WTC11 (cell line): ENCODE measurements at regions not wholly inside any gene's neighbourhood (a gene's known extent, or its start where the extent isn't known, plus 50 kb on each side); places are given as distances from the start of the nearest gene placed in this dataset.

Experiments used
- ATAC-seq: fragments of 200-7000 bp; cut with Tn5 transposase; 2 replicates; pipeline ENCODE4 v1.10.0; 2021; ENCODE audit warnings: mild to moderate bottlenecking, moderate library complexity
- CTCF ChIA-PET: fragments of 300-600 bp; sonication (Branson Sonifier 250); formaldehyde crosslinking; loops from one replicate; lab custom pipeline; 2021; ENCODE audit warnings: antibody characterized with exemption; lab: Charles Lee
- POLR2A ChIA-PET: fragments of 350-600 bp; sonication (Branson Sonifier 250); formaldehyde crosslinking; loops from one replicate; lab custom pipeline; 2021; ENCODE audit warnings: antibody characterized with exemption; lab: Charles Lee
- DNase-seq: peaks from one replicate; pipeline ENCODE4 v3.0.0; 2021; ENCODE audit warnings: low spot score
- H3K27ac Mint-ChIP-seq: 2 replicates; pipeline ENCODE4 v1.8.0; 2021; ENCODE audit warnings: mixed read lengths
- H3K27me3 Mint-ChIP-seq: 2 replicates; pipeline ENCODE4 v1.8.0; 2021; ENCODE audit warnings: low read depth, mild to moderate bottlenecking, moderate library complexity, mixed read lengths
- H3K36me3 Mint-ChIP-seq: 2 replicates; pipeline ENCODE4 v1.8.0; 2021; ENCODE audit warnings: mixed read lengths
- H3K4me1 Mint-ChIP-seq: 2 replicates; pipeline ENCODE4 v1.8.0; 2022; ENCODE audit warnings: mixed read lengths
- H3K4me3 Mint-ChIP-seq: 2 replicates; pipeline ENCODE4 v1.8.0; 2021; ENCODE audit warnings: mild to moderate bottlenecking, moderate library complexity, mixed read lengths
- H3K9me3 Mint-ChIP-seq: 2 replicates; pipeline ENCODE4 v1.8.0; 2021; ENCODE audit warnings: mixed read lengths
- AR ChIP-seq: fragments of 250-450 bp; sonication (Bioruptor Pico); IDR thresholded peaks from 2 replicates; pipeline ENCODE4 v1.9.0; 2021; ENCODE audit warnings: mild to moderate bottlenecking
- CBFB ChIP-seq: sonication (generic); formaldehyde crosslinking; IDR thresholded peaks from 2 replicates; pipeline ENCODE4 v1.8.1; 2022; ENCODE audit warnings: mild to moderate bottlenecking, low read depth, missing genetic modification reagents
- CREM ChIP-seq: sonication (generic); formaldehyde crosslinking; IDR thresholded peaks from 2 replicates; pipeline ENCODE4 v1.8.1; 2022; ENCODE audit warnings: mild to moderate bottlenecking, missing genetic modification reagents, moderate library complexity
- E2F1 ChIP-seq: sonication (generic); formaldehyde crosslinking; IDR thresholded peaks from 2 replicates; pipeline ENCODE4 v1.8.0; 2022; ENCODE audit warnings: mild to moderate bottlenecking, missing genetic modification reagents
- ERG ChIP-seq: fragments of 250-450 bp; sonication (Bioruptor Pico); IDR thresholded peaks from 2 replicates; pipeline ENCODE4 v1.8.0; 2021; ENCODE audit warnings: mild to moderate bottlenecking
- FOXP1 ChIP-seq: sonication (generic); formaldehyde crosslinking; IDR thresholded peaks from 2 replicates; pipeline ENCODE4 v1.8.0; 2022; ENCODE audit warnings: missing genetic modification reagents, mild to moderate bottlenecking, moderate library complexity, borderline replicate concordance
- IRF2 ChIP-seq: sonication (generic); formaldehyde crosslinking; IDR thresholded peaks from 2 replicates; pipeline ENCODE4 v1.8.0; 2022; ENCODE audit warnings: low read depth, missing genetic modification reagents, borderline replicate concordance
- JUN ChIP-seq: sonication (generic); formaldehyde crosslinking; IDR thresholded peaks from 2 replicates; pipeline ENCODE4 v1.8.0; 2023; ENCODE audit warnings: mild to moderate bottlenecking, missing genetic modification reagents
- KAT7 ChIP-seq: sonication (generic); formaldehyde crosslinking; IDR thresholded peaks from 2 replicates; pipeline ENCODE4 v1.8.1; 2023; ENCODE audit warnings: missing genetic modification reagents, mild to moderate bottlenecking, borderline replicate concordance
- MXD4 ChIP-seq: fragments of 250-450 bp; sonication (Bioruptor Pico); IDR thresholded peaks from 2 replicates; pipeline ENCODE4 v1.8.0; 2021; ENCODE audit warnings: mild to moderate bottlenecking, moderate library complexity, borderline replicate concordance
- PRDM15 ChIP-seq: sonication (generic); formaldehyde crosslinking; IDR thresholded peaks from 2 replicates; pipeline ENCODE4 v1.8.0; 2022; ENCODE audit warnings: missing genetic modification reagents
- TCF7 ChIP-seq: sonication (generic); formaldehyde crosslinking; IDR thresholded peaks from 2 replicates; pipeline ENCODE4 v1.8.0; 2022; ENCODE audit warnings: mild to moderate bottlenecking, low read depth, missing genetic modification reagents, moderate library complexity
- TEAD4 ChIP-seq: sonication (generic); formaldehyde crosslinking; IDR thresholded peaks from 2 replicates; pipeline ENCODE4 v1.8.0; 2022; ENCODE audit warnings: mild to moderate bottlenecking, missing genetic modification reagents
- ZBTB21 ChIP-seq: sonication (generic); formaldehyde crosslinking; IDR thresholded peaks from 2 replicates; pipeline ENCODE4 v1.8.1; 2023; ENCODE audit warnings: mild to moderate bottlenecking, missing genetic modification reagents, borderline replicate concordance
- ZNF121 ChIP-seq: sonication (generic); formaldehyde crosslinking; IDR thresholded peaks from 2 replicates; pipeline ENCODE4 v1.8.0; 2023; ENCODE audit warnings: missing genetic modification reagents
- ZNF138 ChIP-seq: sonication (generic); formaldehyde crosslinking; conservative IDR thresholded peaks from 2 replicates; pipeline ENCODE4 v1.8.1; 2022; ENCODE audit warnings: mild to moderate bottlenecking, moderate library complexity, missing genetic modification reagents
- ZNF232 ChIP-seq: sonication (generic); formaldehyde crosslinking; IDR thresholded peaks from 2 replicates; pipeline ENCODE4 v1.8.0; 2022; ENCODE audit warnings: mild to moderate bottlenecking, missing genetic modification reagents
- ZNF281 ChIP-seq: sonication (generic); formaldehyde crosslinking; IDR thresholded peaks from 2 replicates; pipeline ENCODE4 v1.8.0; 2023; ENCODE audit warnings: mild to moderate bottlenecking, missing genetic modification reagents
- ZNF396 ChIP-seq: fragments of 250-450 bp; sonication (Bioruptor Pico); IDR thresholded peaks from 2 replicates; pipeline ENCODE4 v1.8.0; 2021; ENCODE audit warnings: mild to moderate bottlenecking, moderate library complexity, borderline replicate concordance
- ZNF512 ChIP-seq: sonication (generic); formaldehyde crosslinking; IDR thresholded peaks from 2 replicates; pipeline ENCODE4 v1.8.1; 2022; ENCODE audit warnings: missing genetic modification reagents, borderline replicate concordance

- DNase-seq = no peak
- POLR2A ChIA-PET = no interaction called here
- no peak overlapping the region for H3K27ac Mint-ChIP-seq
Measured at GRCh38 chr15:31513178-31513577, 186.5 kb downstream of the KLF13 start.

GRCh38 chr15:31516440-31516839, 189.8 kb downstream of the KLF13 start:
- no peaks in the 10 kb centered on the region for H3K27me3 Mint-ChIP-seq
- H3K9me3 Mint-ChIP-seq = peaks cover 19% of the 10 kb centered on the region
- H3K36me3 Mint-ChIP-seq = no peaks in the 10 kb centered on the region
- H3K4me3 Mint-ChIP-seq = no peak overlapping the region
- no peak overlapping the region for H3K27ac Mint-ChIP-seq
- ChIA-PET POLR2A (no interaction called here), CTCF (no interaction called here)
- no peak for ATAC-seq
- DNase-seq = no peak
- TF ChIP-seq MXD4 (no peak), ZNF512 (CRISPR knock-in tag) (no peak), ZNF138 (CRISPR knock-in tag) (no peak), PRDM15 (CRISPR knock-in tag) (no peak), AR (CRISPR knock-in tag) (no peak), CREM (CRISPR knock-in tag) (no peak)
- no peaks in the 10 kb centered on the region for H3K4me1 Mint-ChIP-seq

More at GRCh38 chr15:31513178-31513577, 186.5 kb downstream of the KLF13 start:
- H3K27me3 Mint-ChIP-seq = no peaks in the 10 kb centered on the region
- no peaks in the 10 kb centered on the region for H3K4me1 Mint-ChIP-seq
- ATAC-seq = no peak
- no peak overlapping the region for H3K4me3 Mint-ChIP-seq
- TF ChIP-seq ZNF121 = no peak
- no peak for TF ChIP-seq CBFB (CRISPR knock-in tag)
- TF ChIP-seq TCF7 (CRISPR knock-in tag) = no peak
- H3K36me3 Mint-ChIP-seq = no peaks in the 10 kb centered on the region
- CTCF ChIA-PET = no interaction called here
- peaks cover 29% of the 10 kb centered on the region for H3K9me3 Mint-ChIP-seq

GRCh38 chr15:31516874-31517273, 190.2 kb downstream of the KLF13 start:
- H3K4me3 Mint-ChIP-seq = no peak overlapping the region
- H3K4me1 Mint-ChIP-seq = peaks cover 2% of the 10 kb centered on the region
- ATAC-seq (no peak), DNase-seq (no peak)
- CTCF ChIA-PET = interaction anchor here (1.3 kb wide), 1 partner anchor 388 kb away, joined by 3 read pairs; no protein-coding TSS in a partner anchor
- no peaks in the 10 kb centered on the region for H3K27me3 Mint-ChIP-seq
- H3K9me3 Mint-ChIP-seq = peaks cover 19% of the 10 kb centered on the region
- no peak overlapping the region for H3K27ac Mint-ChIP-seq
- POLR2A ChIA-PET = no interaction called here
- no peaks in the 10 kb centered on the region for H3K36me3 Mint-ChIP-seq
- no peak for TF ChIP-seq JUN
- no peak for TF ChIP-seq KAT7
- no peak for TF ChIP-seq FOXP1 (CRISPR knock-in tag)
- no peak for TF ChIP-seq ZNF396 (CRISPR knock-in tag)
- no peak for TF ChIP-seq TEAD4 (CRISPR knock-in tag)
- no peak for TF ChIP-seq ERG
- TF ChIP-seq IRF2 (CRISPR knock-in tag) = no peak
- TF ChIP-seq ZBTB21 = no peak
- TF ChIP-seq E2F1 (CRISPR knock-in tag) = no peak
- TF ChIP-seq ZNF281 (CRISPR knock-in tag) = no peak
- no peak for TF ChIP-seq ZNF232
